ENCODE measurements at regions not wholly inside any gene's neighbourhood (a gene's known extent, or its start where the extent isn't known, plus 50 kb on each side); places are given as distances from the start of the nearest gene placed in this dataset.

GRCh38 chrX:150034788-150035187 is 96.5 kb upstream of the EOLA2 start:
- TF ChIP-seq CTCF (IDR thresholded peaks at IDR 0.05) (no peak), POLR2A (IDR thresholded peaks at IDR 0.05) (no peak)
